ENCODE measurements at regions not wholly inside any gene's neighbourhood (a gene's known extent, or its start where the extent isn't known, plus 50 kb on each side); places are given as distances from the start of the nearest gene placed in this dataset.

GRCh38 chr13:53683146-53683545 lies 654.5 kb downstream of the OLFM4 start:
- H3K4me1 ChIP-seq (ENCODE audit: control insufficient read depth, low read length), result no peaks in the 10 kb centered on the region
- TF ChIP-seq CTCF (IDR thresholded peaks at IDR 0.05; ENCODE audit: low read depth, low read length, poor library complexity, severe bottlenecking), result no peak
- TF ChIP-seq EZH2phosphoT487 (IDR thresholded peaks at IDR 0.05; ENCODE audit: borderline replicate concordance, low read length), result no peak
- no peaks in the 10 kb centered on the region for H3K9me3 ChIP-seq (ENCODE audit: control insufficient read depth, insufficient read depth, low read length)
- no peak overlapping the region for H3K4me2 ChIP-seq (ENCODE audit: low read length)
- H3K79me2 ChIP-seq (ENCODE audit: control insufficient read depth, low read length), result no peaks in the 10 kb centered on the region
- no peak overlapping the region for H3K27ac ChIP-seq (ENCODE audit: low read depth, low read length)
- no peaks in the 10 kb centered on the region for H3F3A ChIP-seq (ENCODE audit: control insufficient read depth, insufficient read depth)
- H3K4me3 ChIP-seq (ENCODE audit: low read length), result no peak overlapping the region
- H4K20me1 ChIP-seq (ENCODE audit: control insufficient read depth, insufficient read depth, low read depth, low read length), result no peaks in the 10 kb centered on the region
- no peaks in the 10 kb centered on the region for H3K36me3 ChIP-seq (ENCODE audit: control insufficient read depth, low read length)
- H3K9me2 ChIP-seq (replicated peaks; ENCODE audit: control insufficient read depth, low read length), result no peaks in the 10 kb centered on the region
- no peaks in the 10 kb centered on the region for H3K27me3 ChIP-seq (ENCODE audit: control insufficient read depth, low read length)

- Histone ChIP-seq H4K20me1 (ENCODE audit: control insufficient read depth, insufficient read depth, low read depth, low read length) (no peaks in the 10 kb centered on the region), H3K4me3 (ENCODE audit: low read length) (no peak overlapping the region), H3K79me2 (ENCODE audit: control insufficient read depth, low read length) (no peaks in the 10 kb centered on the region), H3F3A (ENCODE audit: control insufficient read depth, insufficient read depth) (no peaks in the 10 kb centered on the region), H3K4me2 (ENCODE audit: low read length) (no peak overlapping the region), H3K27me3 (ENCODE audit: control insufficient read depth, low read length) (no peaks in the 10 kb centered on the region), H3K4me1 (ENCODE audit: control insufficient read depth, low read length) (no peaks in the 10 kb centered on the region), H3K9me2 (replicated peaks; ENCODE audit: control insufficient read depth, low read length) (no peaks in the 10 kb centered on the region), H3K27ac (ENCODE audit: low read depth, low read length) (no peak overlapping the region), H3K9me3 (ENCODE audit: control insufficient read depth, insufficient read depth, low read length) (no peaks in the 10 kb centered on the region), H3K36me3 (ENCODE audit: control insufficient read depth, low read length) (no peaks in the 10 kb centered on the region)
- TF ChIP-seq EZH2phosphoT487 (IDR thresholded peaks at IDR 0.05; ENCODE audit: borderline replicate concordance, low read length), result no peak
- no peak for TF ChIP-seq CTCF (IDR thresholded peaks at IDR 0.05; ENCODE audit: low read depth, low read length, poor library complexity, severe bottlenecking)
Measured at GRCh38 chr13:53683608-53684007, 655.0 kb downstream of the OLFM4 start.

GRCh38 chr13:53691417-53691816 lies 662.8 kb downstream of the OLFM4 start:
- no peaks in the 10 kb centered on the region for H3K9me2 ChIP-seq (replicated peaks; ENCODE audit: control insufficient read depth, low read length)
- no peaks in the 10 kb centered on the region for H3F3A ChIP-seq (ENCODE audit: control insufficient read depth, insufficient read depth)
- no peaks in the 10 kb centered on the region for H3K36me3 ChIP-seq (ENCODE audit: control insufficient read depth, low read length)
- no peaks in the 10 kb centered on the region for H3K4me1 ChIP-seq (ENCODE audit: control insufficient read depth, low read length)
- no peaks in the 10 kb centered on the region for H4K20me1 ChIP-seq (ENCODE audit: control insufficient read depth, insufficient read depth, low read depth, low read length)
- H3K27me3 ChIP-seq (ENCODE audit: control insufficient read depth, low read length), result no peaks in the 10 kb centered on the region
- no peak for TF ChIP-seq EZH2phosphoT487 (IDR thresholded peaks at IDR 0.05; ENCODE audit: borderline replicate concordance, low read length)
- TF ChIP-seq CTCF (IDR thresholded peaks at IDR 0.05; ENCODE audit: low read depth, low read length, poor library complexity, severe bottlenecking), result no peak
- no peak overlapping the region for H3K27ac ChIP-seq (ENCODE audit: low read depth, low read length)
- no peaks in the 10 kb centered on the region for H3K9me3 ChIP-seq (ENCODE audit: control insufficient read depth, insufficient read depth, low read length)
- no peak overlapping the region for H3K4me3 ChIP-seq (ENCODE audit: low read length)
- H3K79me2 ChIP-seq (ENCODE audit: control insufficient read depth, low read length), result no peaks in the 10 kb centered on the region
- no peak overlapping the region for H3K4me2 ChIP-seq (ENCODE audit: low read length)
